Inflammatory macrophage (primary cell): ENCODE measurements at regions not wholly inside any gene's neighbourhood (a gene's known extent, or its start where the extent isn't known, plus 50 kb on each side); places are given as distances from the start of the nearest gene placed in this dataset.
"Not testable (repeated sequence)": the region's sequence is repeated elsewhere in the genome, so short reads cannot be mapped to it uniquely, and the experiment has no call there.

Source experiments
- DNase-seq, 2 donors: peaks; one replicate each; pipeline ENCODE4 v3.0.0-alpha.2; 2020 to 2022

DNA sequence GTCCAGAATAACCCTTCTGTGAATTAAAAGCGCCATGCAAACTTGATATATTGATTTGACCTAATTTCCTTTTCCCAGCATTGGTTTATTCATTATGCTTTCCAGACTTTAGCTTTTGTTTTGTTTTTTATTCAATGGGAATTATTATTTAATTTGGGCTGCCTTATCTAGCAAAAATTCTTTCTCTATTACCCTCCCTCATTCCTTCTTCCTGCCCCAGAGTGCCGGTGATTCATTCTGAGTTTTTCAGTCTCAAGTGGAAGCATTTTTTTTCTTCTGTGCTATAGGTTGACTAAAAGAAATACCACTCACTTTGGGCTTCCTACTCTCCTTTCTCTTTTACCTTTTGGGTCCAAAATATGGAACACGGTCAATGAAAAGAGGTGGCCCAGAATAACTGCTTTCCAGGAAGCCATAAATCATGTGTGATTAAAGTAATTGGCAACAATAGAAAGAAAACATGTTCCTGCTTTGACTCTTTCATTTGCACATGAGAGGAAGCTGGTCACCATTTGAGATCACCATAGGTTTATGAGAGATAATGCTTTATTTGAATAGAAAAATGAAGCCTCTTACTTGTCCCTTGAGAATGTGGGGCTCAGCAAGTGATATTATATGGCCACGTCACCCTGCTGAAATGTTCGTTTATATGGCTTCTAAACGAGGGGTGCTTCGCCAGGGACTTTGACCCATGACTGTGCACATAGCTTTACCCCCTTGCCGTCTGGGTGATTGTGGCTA lies 422.8 kb upstream of the ZEB2 start:
- no peak for DNase-seq

DNA sequence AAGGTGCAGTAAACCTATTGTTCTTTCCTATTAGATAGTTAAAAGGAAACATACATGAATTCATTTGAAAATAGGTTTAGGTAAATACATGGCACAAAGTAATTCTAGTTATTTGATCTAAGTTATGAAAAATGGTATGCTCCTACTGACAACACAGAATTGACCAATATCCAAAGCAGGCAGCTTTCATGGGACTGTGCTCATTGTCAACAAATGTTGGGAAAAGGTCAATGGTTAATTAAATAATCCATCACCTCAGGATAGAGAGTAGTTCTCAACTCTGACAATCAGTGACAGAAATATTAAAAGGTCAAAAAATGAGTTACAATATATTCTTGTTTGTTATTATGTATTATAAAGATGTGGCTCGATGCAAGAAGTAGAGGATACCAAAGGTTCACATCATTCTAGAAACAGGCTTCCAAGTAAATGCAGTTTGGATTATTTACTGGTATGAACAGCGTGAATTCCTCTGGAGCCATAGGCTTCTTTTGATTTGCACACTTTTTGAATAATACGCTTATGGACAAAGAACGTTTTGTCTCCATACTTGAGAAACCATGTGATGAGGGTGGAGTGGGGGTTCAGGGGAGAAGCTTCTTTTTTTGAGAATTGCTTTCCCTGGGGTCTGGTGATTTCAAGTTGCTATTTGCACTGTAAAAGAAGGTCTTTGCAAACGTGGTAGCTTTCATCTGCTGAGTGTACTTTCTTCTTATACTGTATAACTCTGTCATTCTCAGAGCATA lies 422.0 kb upstream of the ZEB2 start:
- no peak for DNase-seq

DNA sequence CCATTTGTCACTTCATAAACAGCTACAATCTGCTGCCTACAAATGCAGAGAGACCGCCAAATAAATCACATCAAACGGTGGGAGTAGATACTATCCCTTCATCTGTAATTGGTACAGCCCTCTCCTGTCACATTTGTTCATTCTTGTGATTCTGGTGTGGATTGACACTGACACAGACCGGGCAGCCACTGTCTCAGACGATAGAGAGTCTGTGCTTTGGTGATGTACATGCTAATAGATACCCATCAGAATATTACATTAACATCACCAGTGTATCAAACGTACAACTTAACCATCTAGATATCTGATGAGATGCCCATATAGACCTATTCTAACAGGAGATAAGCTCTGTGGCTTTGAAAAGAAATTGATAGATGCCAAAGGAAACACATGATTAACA lies 419.7 kb upstream of the ZEB2 start:
- DNase-seq = no peak

DNA sequence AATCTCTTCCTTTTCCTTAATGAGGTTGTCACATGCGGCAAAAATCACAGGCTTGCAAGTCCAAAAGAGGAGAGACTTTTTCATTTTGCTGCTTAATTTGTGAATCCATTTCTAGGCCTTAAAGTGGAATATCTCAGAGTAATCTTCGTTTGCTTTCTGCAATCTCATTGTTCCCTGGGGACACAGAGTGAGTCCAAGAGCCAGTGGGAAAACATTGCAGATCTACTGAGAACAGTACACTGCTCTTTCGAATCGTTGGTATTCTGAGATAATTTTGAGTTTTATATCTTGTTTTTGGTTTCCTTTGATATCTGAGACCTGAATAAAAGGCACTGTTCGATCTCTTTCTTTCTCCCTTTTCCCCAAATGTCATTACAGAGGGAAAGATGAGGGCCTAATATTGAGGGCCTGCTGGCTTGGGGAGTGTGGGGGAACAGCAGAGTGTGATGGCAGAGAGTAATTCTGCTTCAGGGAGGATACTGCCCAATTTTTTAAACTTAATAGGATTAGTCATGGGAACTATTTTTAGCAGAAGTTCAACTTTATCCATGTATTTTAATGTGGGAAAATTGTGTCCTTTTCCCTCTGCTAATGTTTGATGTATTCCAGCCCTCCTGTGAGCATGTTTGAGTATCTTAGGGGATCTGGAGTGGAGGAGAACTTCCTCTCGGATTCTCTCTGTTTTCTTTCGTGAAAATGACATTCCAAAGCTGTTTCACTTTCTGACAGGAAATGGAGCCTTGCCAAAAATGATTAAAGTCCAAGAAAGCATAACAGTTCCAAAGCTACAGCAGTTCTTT lies 418.2 kb upstream of the ZEB2 start:
- DNase-seq = peak in 1 of 2 donors; percentile 11

DNA sequence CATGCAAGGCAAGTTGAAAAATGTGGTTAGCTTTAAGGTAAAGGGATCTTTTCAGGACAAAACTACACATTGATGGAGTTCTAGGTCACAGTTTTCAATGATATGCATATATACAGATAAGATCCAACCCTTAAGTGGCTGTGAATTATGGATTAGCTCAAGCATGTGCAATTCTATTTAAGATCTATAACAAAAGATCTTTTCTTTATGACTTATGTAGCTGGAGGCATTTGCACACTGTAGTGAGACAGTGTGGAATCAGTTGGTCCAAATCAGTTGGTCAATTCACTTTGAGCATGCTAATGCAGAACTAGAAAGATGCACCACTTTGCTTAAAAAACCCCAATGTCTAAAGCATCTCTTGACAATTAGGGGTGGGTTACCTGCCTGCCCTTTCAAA lies 417.1 kb upstream of the ZEB2 start:
- no peak for DNase-seq

DNA sequence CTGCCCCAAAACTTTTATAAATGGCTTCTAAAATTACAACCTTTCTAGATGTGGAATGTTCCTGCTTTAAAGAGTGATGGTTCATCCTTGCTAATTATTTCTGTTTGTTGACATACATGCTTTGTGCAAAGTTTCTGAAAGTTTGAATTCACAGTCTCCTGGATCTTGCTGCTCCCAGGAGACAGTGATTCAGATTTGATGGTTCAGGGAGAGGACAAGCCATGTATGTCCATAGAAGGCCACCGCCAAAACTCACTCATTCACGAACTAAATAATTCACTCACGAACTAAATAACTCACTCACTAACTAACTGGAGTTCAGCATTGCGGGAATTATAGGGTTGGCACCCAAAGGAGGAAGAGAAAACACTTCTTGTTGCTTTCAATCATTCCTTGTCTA lies 416.5 kb upstream of the ZEB2 start:
- DNase-seq = no peak

DNA sequence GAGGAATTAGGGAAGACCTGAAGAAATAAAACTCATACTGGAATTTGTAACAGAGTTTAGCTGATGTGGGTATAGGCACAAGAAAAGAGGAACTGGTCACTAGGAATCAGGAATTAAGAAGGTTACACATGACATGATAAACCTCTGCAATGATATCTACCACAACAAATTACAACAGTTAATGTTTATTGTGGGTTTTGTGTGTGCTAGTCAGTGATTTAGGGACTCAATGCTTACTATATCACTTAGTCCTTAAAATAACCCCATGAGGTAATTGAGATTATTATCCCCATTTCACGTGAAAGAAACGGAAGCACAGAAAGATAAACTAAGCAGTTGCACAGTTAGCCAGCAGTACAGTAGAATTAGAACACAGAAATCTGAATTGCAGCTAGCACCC lies 415.8 kb upstream of the ZEB2 start:
- DNase-seq = peak; percentile 53 to 85

DNA sequence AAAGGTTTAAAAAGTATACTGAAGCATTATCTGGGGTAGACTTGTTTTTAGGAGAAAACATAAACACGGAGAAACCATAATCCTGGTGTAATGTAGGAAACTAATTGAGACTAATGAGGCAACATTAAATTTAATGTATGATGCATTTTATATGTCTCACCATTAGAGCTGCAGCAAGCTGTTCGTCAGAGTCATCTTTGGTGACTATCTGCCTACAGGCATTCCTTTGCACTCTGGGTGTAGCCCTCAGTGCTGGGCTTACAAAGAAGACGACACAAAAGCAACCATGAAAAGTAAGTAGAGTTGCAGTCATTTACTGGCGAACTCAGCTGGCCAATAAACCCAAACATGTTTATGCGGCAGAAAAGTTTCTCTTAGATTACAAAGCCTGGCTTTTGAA lies 415.3 kb upstream of the ZEB2 start:
- DNase-seq = no peak

DNA sequence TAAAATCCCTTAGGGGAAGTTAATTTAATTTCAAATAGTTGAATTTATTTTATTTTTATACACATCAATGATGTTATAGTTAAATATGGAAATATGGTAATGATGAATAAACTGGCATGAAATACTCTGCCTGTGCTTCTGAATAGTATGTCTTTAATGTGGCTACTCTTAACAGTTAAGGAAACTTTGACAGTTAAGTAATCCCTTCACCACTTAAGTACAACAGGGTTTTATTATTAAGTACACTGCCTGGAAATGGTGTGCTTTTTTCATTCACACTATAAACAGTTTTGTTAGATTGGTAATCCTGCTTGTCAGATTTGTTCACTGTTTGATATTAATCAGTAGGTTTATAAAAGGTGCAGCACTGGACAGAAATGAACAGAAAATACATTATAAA lies 412.0 kb upstream of the ZEB2 start:
- DNase-seq = no peak

DNA sequence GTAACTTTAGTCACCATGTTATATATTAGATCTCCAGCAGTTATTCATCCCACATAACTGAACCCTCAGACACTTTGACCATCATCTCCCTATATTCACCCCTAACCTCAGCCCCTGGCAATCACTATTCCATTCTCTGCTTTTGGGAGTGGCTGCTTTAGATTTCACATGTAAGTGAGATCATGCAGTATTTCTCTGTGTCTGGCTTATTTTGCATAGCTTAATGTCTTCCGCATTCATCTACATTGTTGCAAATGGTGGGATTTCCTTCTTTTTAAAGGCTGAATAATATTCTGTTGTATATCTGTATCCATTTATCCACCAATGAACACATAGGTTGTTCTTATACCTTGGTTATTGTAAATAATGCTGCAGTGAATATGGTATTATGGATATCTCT lies 411.6 kb upstream of the ZEB2 start:
- no peak for DNase-seq

DNA sequence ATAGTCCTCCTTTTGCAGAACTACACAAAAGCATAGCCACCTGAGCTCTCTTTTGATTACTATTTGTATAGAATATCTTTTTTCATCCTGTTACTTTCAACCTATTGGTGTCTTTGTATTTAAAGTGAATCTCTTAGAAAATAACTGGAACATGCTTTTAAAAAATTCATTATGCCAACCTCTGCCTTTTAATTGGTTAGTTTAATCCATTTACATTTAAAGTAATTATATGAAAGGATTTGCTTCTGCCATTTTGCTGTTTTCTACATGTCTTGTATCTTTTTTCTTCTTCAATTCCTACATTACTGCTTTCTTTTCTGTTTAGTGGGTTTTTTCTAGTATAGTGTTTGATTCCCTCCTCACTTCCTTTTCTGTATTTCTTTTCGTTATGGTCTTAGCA lies 407.5 kb upstream of the ZEB2 start:
- no peak for DNase-seq

DNA sequence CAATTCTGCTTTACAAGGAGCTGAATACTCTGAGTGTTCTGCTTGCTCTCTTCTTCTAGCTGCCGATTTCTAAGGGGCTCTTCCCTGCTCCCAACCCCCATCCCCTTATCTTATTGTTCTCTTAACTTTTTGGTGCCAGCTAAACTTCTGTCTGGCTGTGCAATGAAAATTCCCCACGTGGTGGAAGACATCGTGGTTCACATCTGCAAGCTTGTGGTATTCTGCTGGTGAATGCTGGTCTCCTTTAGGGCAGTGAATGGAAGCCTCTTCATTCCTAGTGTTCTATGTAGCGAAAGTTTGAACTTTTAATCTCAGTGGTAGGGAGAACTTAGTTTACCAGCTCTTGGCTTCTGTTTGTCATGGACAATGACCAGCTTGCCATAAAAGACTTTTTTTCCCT lies 406.0 kb upstream of the ZEB2 start:
- DNase-seq = no peak

DNA sequence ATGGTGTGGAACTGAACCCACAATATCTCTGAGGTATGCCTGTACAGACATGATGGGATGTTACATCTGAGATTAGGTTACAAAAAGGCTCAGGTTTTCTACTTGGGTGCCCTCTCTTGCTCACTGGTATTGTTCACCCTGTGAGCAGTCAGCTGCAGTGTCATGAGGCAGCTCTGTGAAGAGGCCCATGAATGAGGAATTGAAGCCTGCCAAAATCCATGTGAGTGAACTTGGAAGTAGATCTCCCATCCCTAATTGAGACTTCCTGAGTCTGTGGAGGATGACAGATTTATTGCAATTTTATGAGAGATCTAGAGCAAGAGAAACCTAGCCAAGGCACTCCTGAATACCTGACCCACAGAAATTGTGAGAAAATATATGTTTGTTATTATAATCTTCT lies 404.9 kb upstream of the ZEB2 start:
- no peak for DNase-seq

DNA sequence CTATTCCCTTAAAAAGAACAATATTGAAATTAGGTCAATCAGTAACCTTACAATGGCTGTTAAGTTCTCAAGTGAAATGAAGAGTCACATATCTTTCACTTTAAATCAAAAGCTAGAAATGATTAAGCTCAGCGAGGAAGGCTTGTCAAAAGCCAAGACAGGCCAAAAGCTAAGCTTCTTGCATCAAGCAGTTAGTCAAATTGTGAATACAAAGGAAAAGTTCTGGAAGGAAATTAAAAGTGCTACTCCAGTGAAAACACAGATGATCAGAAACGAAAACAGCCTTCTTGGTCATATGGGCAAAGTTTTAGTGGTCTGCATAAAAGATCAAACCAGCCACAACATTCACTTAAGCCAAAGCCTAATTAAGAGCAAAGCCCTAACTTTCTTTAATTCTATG lies 402.6 kb upstream of the ZEB2 start:
- DNase-seq = no peak

DNA sequence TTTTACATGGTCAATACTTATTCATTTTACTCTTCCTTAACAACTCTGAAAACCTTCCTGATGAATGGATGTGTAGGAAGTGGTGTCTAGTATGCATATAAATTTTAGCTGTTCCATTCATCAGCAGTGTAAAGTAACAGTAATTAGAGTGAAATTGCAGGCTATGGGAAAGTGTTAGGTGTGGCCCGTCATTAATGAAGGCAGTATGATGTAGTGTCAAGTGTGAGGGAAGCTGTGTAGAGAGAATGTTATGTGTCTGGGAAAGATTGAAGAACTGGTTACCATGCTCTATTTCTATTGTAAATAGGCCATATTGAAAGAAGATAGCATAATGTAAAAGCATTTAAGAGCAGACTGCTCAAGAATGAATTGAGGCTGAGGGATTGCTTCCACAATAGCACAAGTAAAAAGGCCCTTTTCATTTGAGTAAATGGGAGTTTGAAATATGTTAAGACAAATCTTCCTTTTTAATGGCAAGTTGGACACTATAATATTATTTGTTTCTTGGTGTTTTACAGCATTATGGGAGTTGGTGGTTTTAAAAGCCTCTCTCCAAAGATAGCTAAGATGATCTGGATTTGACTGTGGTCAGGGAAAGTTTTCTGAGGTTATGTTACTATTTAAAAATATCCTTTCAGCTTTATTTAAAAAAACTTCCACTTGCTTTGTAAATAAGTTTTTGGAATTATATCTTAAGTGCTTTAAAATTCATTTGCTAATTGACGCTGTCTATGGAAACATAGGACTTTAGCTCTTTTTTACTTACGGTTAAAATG lies 401.0 kb upstream of the ZEB2 start:
- no peak for DNase-seq

DNA sequence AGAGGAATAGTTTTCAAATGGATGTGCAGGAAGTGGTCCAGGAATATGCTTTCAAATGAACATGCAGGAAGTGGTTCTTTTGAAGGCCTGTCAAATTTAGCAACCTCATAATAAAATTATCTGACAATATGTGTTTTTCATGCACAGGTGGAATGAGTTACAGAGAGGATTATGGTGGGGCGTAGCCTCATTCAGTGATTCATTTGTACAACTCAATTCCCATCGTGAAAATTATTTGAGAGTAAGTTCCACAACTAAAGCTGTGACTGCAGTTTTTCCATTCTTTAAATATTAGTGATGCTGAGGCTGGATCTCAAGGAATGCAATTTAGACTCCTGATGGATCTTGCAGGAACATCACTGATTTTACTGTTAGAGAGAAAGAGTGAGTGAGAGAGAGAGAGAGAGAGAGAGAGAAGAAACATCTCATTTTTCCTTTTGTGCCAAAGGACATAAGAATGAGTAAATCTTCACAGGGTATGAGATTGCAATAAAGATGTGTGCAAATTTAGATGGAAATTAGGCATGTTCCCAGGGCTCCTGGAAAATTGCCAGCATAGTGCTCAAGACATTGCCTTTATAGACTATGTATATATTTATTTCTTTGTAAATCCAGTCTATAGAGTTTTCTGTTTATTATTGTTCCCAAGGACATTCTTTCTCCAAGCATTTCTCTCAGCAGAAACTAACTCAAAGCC lies 394.9 kb upstream of the ZEB2 start:
- DNase-seq = no peak

DNA sequence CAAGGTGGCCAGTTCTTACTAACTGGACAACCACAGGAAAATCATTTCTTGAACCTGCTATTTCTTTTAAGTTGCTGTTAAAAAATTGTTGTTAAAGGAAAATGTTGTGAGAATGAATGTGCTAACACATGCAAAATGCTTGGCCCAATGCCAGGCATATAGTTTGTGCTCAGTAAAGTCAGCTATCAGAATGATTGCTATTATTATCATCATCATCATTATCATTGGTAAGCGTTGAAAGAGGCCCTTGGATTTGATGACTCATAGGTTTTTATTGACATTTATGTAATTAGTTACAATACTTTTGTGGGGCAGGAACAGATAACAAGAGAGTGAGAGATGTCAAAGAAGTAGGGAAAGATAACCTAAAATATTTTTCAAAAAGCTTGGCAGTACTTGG lies 394.2 kb upstream of the ZEB2 start:
- DNase-seq = no peak

DNA sequence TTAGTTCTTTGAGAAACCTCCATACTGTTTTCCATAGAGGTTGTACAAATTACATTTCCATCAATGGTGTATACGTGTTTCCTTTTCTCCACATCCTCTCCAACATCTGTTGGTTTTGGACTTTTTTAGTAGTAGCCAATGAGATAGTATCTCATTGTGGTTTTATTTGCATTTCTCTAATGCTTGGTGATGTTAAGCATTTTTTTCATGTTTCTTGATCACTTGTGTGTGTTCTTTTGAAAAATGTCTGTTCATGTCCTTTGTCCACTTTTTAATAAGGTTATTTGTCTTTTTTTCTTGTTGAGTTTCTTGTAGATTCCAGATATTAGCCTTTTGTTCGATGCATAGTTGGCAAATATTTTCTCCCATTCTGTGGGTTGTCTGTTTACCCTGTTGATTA lies 392.3 kb upstream of the ZEB2 start:
- no peak for DNase-seq

DNA sequence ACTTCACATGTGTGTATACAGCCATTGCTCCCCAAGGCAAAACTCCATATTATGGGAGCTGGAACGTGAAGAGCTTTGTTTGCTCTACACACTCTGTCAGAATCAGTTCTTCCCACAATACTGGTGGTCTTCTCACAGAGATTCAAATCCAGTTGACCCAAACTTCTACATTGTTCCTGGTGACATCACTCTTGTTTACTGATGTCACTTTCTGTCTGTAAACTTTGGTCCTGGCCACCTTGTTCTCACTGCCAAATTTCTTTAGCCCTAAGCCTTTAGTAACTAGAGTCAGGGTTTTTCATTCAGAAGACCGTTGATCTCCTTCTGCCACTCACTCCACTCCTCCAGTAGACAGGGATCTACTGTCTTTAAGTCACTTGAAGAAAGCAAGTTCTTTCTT lies 386.0 kb upstream of the ZEB2 start:
- DNase-seq = no peak

DNA sequence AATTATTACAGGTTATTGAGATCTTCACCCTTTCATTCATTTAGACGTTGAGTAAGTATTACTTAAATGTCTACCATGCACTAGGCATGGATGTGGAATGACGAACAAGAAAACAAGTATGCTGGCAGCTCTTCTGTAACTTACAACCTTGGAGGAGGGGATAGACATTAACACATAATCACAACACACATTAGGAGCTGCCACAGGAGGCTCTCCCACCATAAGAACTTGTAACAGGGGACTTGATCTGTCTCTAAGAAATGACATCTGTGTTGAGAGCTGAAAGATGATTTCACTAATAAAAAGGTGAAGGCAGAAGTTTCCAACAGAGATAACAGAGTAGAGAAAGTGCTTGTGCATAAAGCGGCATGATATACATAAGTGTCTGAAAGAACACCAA lies 384.7 kb upstream of the ZEB2 start:
- DNase-seq = no peak

DNA sequence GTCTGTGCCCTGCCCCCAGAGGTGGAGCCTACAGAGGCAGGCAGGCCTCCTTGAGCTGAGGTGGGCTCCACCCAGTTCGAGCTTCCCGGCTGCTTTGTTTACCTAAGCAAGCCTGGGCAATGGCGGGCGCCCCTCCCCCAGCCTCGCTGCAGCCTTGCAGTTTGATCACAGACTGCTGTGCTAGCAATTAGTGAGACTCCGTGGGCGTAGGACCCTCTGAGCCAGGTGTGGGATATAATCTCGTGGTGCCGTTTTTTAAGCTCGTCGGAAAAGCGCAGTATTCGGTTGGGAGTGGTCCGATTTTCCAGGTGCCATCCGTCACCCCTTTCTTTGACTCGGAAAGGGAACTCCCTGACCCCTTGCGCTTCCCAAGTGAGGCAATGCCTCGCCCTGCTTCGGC lies 383.1 kb upstream of the ZEB2 start:
- DNase-seq = not testable (repeated sequence)

DNA sequence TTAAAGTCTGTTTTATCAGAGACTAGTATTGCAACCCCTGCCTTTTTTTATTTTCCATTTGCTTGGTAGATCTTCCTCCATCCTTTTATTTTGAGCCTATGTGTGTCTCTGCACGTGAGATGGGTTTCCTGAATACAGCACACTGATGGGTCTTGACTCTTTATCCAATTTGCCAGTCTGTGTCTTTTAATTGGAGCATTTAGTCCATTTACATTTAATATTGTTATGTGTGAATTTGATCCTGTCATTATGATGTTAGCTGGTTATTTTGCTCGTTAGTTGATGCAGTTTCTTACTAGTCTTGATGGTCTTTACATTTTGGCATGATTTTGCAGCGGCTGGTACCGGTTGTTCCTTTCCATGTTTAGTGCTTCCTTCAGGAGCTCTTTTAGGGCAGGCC lies 381.5 kb upstream of the ZEB2 start:
- DNase-seq = not testable (repeated sequence)
